AG08395 (cell line): ENCODE measurements at regions not wholly inside any gene's neighbourhood (a gene's known extent, or its start where the extent isn't known, plus 50 kb on each side); places are given as distances from the start of the nearest gene placed in this dataset.

ENCODE experiments used
- DNase-seq: peaks from one replicate; pipeline ENCODE4 v3.0.0; 2012; ENCODE audit warnings: mixed read lengths, low spot score

DNA sequence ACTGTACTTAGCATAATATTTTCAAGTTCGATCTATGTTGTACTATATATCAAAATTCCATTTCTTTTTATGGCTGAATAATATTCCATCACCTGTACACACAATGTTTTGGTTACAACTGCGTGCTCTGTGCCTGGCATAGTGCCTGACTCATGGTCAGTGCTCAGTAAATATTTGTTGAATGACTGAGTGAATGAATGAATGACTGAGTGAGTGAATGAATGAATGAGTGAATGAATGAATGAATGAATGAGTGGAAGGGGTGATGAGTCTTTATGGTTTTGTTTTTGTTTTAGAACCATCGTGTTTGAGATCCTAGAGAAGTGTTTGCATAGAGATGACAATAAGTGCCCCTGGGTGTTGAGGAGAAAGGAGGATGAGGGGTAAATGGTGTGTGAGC is 155.3 kb downstream of the MRM1 start:
- no peak for DNase-seq

DNA sequence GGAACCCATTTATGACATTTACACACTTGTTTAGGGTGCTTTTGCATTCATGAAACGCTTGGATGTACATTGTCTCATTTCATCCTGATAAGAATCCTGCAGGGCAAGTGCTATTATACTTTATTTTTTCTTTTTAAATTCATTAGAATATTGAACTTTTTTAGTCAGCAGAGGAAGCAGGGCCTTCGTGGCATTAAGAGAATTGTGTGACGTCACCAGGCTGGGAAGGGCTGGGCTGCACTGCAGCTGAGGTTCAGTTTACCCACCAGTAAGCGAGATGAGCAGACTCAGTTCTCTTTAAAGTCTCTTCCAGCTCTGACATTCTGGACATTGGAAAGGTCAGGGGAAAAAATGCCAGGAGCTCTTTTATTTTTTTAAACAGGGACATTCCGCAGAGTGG is 159.0 kb downstream of the MRM1 start:
- DNase-seq, result no peak

DNA sequence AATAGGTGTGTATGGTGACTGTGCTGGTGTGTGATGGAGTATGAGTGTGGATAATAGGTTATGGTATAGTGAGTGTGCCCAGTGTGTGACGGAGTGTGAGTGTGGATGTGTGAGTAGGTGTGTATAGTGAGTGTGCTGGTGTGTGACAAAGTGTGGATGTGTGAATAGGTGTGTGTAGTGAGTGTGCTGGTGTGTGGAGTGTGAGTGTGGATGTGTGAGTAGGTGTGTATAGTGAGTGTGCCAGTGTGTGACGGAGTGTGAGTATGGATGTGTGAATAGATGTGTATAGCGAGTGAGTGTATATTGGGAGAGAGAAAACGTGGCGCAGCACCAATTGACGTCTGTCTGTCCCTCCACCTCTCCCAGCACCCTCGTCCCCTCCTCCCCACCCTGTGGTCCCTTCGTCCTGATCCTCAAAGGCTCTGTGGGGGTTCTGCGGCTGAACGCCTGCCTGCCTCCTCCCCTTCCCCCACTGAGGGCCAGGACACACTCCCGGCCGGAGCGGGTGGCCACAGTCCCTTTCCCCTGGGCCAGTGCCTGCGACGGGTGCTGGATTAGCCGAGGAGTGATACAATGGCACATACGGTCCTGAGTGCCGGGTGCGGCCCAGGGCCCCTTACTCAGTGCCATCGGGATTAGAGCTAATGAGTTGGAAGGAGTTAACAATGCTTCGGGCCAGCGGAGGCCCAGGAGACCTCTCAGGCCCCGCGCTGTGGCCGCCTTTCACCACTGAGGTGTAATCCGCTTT is 160.0 kb downstream of the MRM1 start:
- no peak for DNase-seq

DNA sequence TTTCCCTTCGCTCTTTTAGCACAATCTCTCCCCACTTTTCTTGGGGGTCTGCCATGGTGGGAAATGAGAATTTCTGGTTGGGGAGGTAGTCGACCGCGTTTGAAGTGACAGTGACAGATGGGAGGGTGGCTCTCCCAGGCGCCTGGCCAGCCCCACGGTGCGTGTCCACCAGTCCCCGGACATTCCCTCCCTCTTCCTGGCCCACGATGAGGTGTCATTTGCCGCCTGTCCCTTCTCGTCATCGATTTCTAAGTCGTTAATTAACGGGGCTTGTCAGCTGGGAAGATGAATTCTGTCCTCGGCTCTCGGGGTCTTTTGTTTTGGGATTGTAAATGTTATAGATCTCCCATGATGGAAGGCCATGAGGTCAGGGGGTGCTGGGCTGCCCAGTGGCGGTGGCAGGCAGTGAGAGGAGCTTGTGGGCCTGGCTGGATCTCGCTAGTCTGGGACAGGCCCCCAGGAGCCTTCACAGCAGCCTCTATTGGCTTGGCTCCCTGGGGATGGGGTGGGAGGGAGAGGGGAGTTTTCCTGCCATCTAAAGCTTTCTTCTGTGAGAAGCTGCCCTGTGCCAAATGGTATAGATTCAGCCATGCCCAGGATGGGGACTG is 164.2 kb downstream of the MRM1 start:
- no peak for DNase-seq

DNA sequence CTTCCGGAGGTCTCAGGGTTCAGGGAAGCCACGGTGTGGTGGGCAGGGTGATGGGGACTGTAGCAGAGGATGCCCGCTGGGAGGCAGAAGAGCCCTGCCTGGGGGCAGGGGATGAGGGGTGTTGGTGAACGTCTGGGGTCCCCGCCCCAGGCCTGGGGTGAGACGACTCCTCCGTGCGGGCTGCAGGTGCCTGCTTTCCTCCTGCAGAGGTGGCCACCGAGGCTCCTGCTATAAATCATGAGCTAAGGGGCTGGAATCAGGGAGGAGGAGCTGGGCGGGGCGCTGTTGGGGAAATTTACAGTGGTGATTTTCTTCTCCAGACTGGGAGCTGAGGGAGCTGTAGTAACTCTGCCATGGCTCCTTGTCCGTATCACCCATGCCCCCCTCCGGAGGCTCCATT is 167.0 kb downstream of the MRM1 start:
- no peak for DNase-seq

- DNase-seq, result no peak
These were observed 164.2 kb upstream of the LHX1 start for GRCh38 chr17:36773039-36773438.

GRCh38 chr17:36777118-36777517 is 160.2 kb upstream of the LHX1 start:
- no peak for DNase-seq

DNA sequence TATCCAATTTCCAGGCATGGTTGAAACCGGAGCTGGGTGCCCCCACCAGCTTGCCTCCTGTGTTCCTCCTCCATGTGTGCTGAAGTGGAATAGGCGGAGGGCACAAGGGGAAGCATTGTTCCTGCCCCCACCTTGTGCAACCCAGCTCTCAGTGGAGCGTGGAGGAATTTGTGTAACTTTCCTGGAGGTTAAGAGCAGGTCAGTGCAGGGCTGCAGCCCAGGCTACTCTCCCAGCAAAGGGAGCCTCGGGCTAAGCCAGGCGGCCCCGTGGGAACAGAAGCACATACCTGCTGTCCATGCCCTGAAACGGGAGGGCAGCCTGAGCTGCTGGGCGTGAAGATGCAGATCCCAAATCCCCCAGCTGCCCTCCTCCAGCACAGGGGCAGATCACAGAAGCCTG is 158.8 kb upstream of the LHX1 start:
- DNase-seq, result no peak

- DNase-seq, result no peak
These were observed 157.7 kb upstream of the LHX1 start for GRCh38 chr17:36779550-36779949.

- DNase-seq, result no peak
These were observed 152.6 kb upstream of the LHX1 start for GRCh38 chr17:36784633-36785032.

- DNase-seq, result no peak
These were observed 150.4 kb upstream of the LHX1 start for GRCh38 chr17:36786867-36787266.

GRCh38 chr17:36791150-36791941 is 145.9 kb upstream of the LHX1 start:
- no peak for DNase-seq

- no peak for DNase-seq
These were observed 145.3 kb upstream of the LHX1 start for GRCh38 chr17:36791942-36792475.

DNA sequence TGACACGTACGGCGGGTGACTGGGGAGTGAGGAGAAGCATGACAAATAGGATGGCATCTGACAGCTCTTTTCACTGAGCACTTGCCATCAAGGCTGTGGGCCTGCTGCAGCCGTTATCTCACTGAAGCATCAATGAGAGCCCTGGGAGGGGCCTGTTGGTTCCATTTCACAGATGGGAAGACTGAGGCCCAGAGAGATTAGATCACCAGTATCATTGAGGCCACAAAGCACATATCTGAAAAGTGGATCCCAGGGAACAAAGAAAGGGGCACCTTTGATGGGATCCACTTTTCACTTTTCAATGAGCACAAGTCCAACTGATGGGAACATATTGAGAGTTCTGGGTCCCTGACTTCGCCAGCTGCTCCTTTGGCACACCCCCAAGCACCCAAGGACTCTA is 144.4 kb upstream of the LHX1 start:
- DNase-seq, result no peak

DNA sequence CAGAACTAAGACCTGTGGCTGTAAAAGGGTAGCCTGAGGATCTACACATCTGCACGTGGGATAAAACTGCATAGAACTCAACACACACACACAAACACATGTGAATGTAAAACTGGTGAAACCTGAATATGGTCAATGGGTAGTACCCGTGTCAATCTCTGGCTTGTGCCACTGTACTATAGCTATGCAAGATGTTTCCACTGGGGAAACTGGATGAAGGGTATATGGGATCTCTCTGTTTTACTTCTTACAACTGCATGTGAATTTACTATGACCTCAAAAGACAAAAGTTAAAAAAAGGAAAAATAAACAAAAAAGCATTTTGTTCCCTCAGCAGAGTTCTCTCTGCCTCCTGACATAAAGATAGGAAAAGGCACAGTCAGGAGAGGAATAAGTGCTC is 143.3 kb upstream of the LHX1 start:
- DNase-seq, result no peak

GRCh38 chr17:36807496-36808179 is 129.6 kb upstream of the LHX1 start:
- DNase-seq, result no peak

GRCh38 chr17:36808180-36808661 is 129.1 kb upstream of the LHX1 start:
- DNase-seq, result no peak

GRCh38 chr17:36812762-36813161 is 124.5 kb upstream of the LHX1 start:
- no peak for DNase-seq

DNA sequence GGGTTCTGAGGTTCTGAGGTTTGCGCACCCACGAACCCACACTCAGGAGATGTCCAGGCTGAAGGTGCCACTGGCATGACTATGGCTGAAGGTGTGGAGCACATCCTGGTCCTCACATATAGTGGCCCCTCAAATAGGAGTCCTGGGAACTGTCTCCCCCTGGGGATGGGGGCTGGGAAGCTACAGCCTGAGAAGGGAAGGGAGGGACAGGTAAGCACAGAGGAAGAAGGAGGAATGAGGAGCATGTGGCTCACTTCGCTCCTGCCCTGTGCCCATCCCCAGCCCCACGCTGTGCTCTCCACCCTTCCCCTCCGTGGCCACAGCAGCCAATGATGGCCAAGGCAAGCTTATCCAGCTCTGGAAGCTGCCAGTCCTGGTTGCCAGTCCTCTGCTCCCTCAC is 123.9 kb upstream of the LHX1 start:
- no peak for DNase-seq

GRCh38 chr17:36813957-36814563 is 123.2 kb upstream of the LHX1 start:
- DNase-seq, result no peak

- DNase-seq, result no peak
These were observed 122.3 kb upstream of the LHX1 start for GRCh38 chr17:36814958-36815357.
